HepG2 (cell line): ENCODE measurements at regions not wholly inside any gene's neighbourhood (a gene's known extent, or its start where the extent isn't known, plus 50 kb on each side); places are given as distances from the start of the nearest gene placed in this dataset.

Experiments used
- CENPT ChIP-seq: sonication (generic); formaldehyde crosslinking; IDR thresholded peaks from 2 replicates; pipeline ENCODE4 v1.8.0; 2022; ENCODE audit warnings: low read depth, mild to moderate bottlenecking, moderate library complexity, missing genetic modification reagents
- CHD4 ChIP-seq: fragments of 200-600 bp; sonication (generic); IDR thresholded peaks from 2 replicates; pipeline ENCODE4 v1.7.0; 2017; ENCODE audit warnings: mild to moderate bottlenecking, low read length, borderline replicate concordance
- DNMT1 ChIP-seq: sonication (generic); formaldehyde crosslinking; IDR thresholded peaks from 2 replicates; pipeline ENCODE4 v1.5.1; 2020; ENCODE audit warnings: mild to moderate bottlenecking, missing genetic modification reagents
- EZH2 ChIP-seq: conservative IDR thresholded peaks from 2 replicates; pipeline ENCODE4 v1.6.1; 2012; ENCODE audit warnings: mild to moderate bottlenecking, low read depth, low read length, moderate library complexity
- FOSL1 ChIP-seq: sonication (generic); formaldehyde crosslinking; IDR thresholded peaks from 2 replicates; pipeline ENCODE4 v1.9.0; 2021; ENCODE audit warnings: missing genetic modification reagents, borderline replicate concordance
- FOXP4 ChIP-seq: sonication (generic); formaldehyde crosslinking; IDR thresholded peaks from 2 replicates; pipeline ENCODE4 v1.4.0; 2020; ENCODE audit warnings: missing genetic modification reagents
- HMG20A ChIP-seq: IDR thresholded peaks from 2 replicates; pipeline ENCODE4 v1.6.1; 2016; ENCODE audit warnings: borderline replicate concordance
- HNF4G ChIP-seq, 2 experiments: sonication (generic) in 1 of 2; formaldehyde crosslinking in 1 of 2; IDR thresholded peaks; 2 replicates each; pipeline versions ENCODE4 v1.4.0 to v1.6.1; 2011 to 2020; ENCODE audit warnings: borderline replicate concordance in 2 of 2, low read depth in 2 of 2, mild to moderate bottlenecking in 2 of 2, low read length in 1 of 2, missing genetic modification reagents in 1 of 2, moderate library complexity in 1 of 2
- KLF16 ChIP-seq, 2 experiments: sonication (generic) in 1 of 2; formaldehyde crosslinking in 1 of 2; IDR thresholded peaks; 2 replicates each; pipeline versions ENCODE4 v1.6.1 to v1.8.0; 2016 to 2023; ENCODE audit warnings: missing genetic modification reagents in 2 of 2, missing compliant biosample characterization in 1 of 2
- NFKB2 ChIP-seq: sonication (generic); formaldehyde crosslinking; IDR thresholded peaks from 2 replicates; pipeline ENCODE4 v1.4.0; 2020; ENCODE audit warnings: missing genetic modification reagents, borderline replicate concordance
- PBX3 ChIP-seq: sonication (generic); formaldehyde crosslinking; IDR thresholded peaks from 2 replicates; pipeline ENCODE4 v1.8.1; 2023; ENCODE audit warnings: missing genetic modification reagents, inconsistent platforms, borderline replicate concordance
- POGK ChIP-seq: sonication (generic); formaldehyde crosslinking; conservative IDR thresholded peaks from 2 replicates; pipeline ENCODE4 v1.8.0; 2022; ENCODE audit warnings: mild to moderate bottlenecking, moderate library complexity, missing genetic modification reagents
- RARG ChIP-seq: sonication (generic); formaldehyde crosslinking; IDR thresholded peaks from 2 replicates; pipeline ENCODE4 v1.4.0; 2020; ENCODE audit warnings: low read depth, mild to moderate bottlenecking, missing genetic modification reagents
- RXRA ChIP-seq: sonication (generic); formaldehyde crosslinking; IDR thresholded peaks from 2 replicates; pipeline ENCODE4 v1.5.1; 2020; ENCODE audit warnings: missing genetic modification reagents
- SMAD3 ChIP-seq: sonication (generic); formaldehyde crosslinking; IDR thresholded peaks from 2 replicates; pipeline ENCODE4 v1.4.0; 2020; ENCODE audit warnings: missing genetic modification reagents
- TEAD3 ChIP-seq: optimal IDR thresholded peaks from 2 replicates; pipeline ENCODE3; 2016; ENCODE audit warnings: borderline replicate concordance
- THAP8 ChIP-seq: sonication (generic); formaldehyde crosslinking; IDR thresholded peaks from 2 replicates; pipeline ENCODE4 v1.5.1; 2020; ENCODE audit warnings: missing genetic modification reagents, mild to moderate bottlenecking, borderline replicate concordance
- ZBTB38 ChIP-seq: sonication (generic); formaldehyde crosslinking; IDR thresholded peaks from 2 replicates; pipeline ENCODE4 v1.5.1; 2020; ENCODE audit warnings: mild to moderate bottlenecking, missing genetic modification reagents
- ZFP36L1 ChIP-seq: sonication (generic); formaldehyde crosslinking; IDR thresholded peaks from 2 replicates; pipeline ENCODE4 v1.8.0; 2022; ENCODE audit warnings: mild to moderate bottlenecking, missing genetic modification reagents, moderate library complexity
- ZFYVE20 ChIP-seq: sonication (generic); formaldehyde crosslinking; IDR thresholded peaks from 2 replicates; pipeline ENCODE4 v1.8.0; 2023; ENCODE audit warnings: low read depth, mild to moderate bottlenecking, moderate library complexity, missing genetic modification reagents, borderline replicate concordance
- ZNF207 ChIP-seq: fragments of 450-650 bp; IDR thresholded peaks from 2 replicates; pipeline ENCODE4 v1.6.1; 2016; ENCODE audit warnings: antibody characterized with exemption, borderline replicate concordance
- ZNF484 ChIP-seq: sonication (generic); formaldehyde crosslinking; IDR thresholded peaks from 2 replicates; pipeline ENCODE4 v1.5.1; 2020; ENCODE audit warnings: mild to moderate bottlenecking, low read depth, missing genetic modification reagents, borderline replicate concordance
- ZNF614 ChIP-seq: IDR thresholded peaks from 2 replicates; pipeline ENCODE4 v1.6.1; 2018; ENCODE audit warnings: missing biosample characterization, missing genetic modification reagents, inconsistent platforms, borderline replicate concordance
- ZNF644 ChIP-seq: IDR thresholded peaks from 2 replicates; pipeline ENCODE4 v1.6.1; 2016; ENCODE audit warnings: low read depth
- ZNF878 ChIP-seq: sonication (generic); formaldehyde crosslinking; IDR thresholded peaks from 2 replicates; pipeline ENCODE4 v1.8.1; 2023; ENCODE audit warnings: mild to moderate bottlenecking, missing genetic modification reagents, moderate library complexity

- TF ChIP-seq ZNF644 (CRISPR knock-in tag) (0 out of 2 replicates have a peak, but pooled peaks have one; percentile 12), CENPT (no peak), ZFYVE20 (CRISPR knock-in tag) (no peak), THAP8 (CRISPR knock-in tag) (no peak), CHD4 (no peak), RXRA (CRISPR knock-in tag) (no peak), TEAD3 (CRISPR knock-in tag) (peak; percentile 57), PBX3 (CRISPR knock-in tag) (no peak), HMG20A (CRISPR knock-in tag) (no peak), RARG (no peak), ZNF614 (CRISPR knock-in tag) (no peak), HNF4G (IDR thresholded peaks at IDR 0.05; ENCODE audit: borderline replicate concordance, low read depth, low read length) (no peak), HNF4G (CRISPR knock-in tag; IDR thresholded peaks at IDR 0.05; ENCODE audit: borderline replicate concordance, low read depth) (no peak), FOSL1 (no peak), NFKB2 (CRISPR knock-in tag) (no peak), FOXP4 (CRISPR knock-in tag) (no peak), DNMT1 (CRISPR knock-in tag) (no peak), ZBTB38 (no peak), EZH2 (no peak), ZNF484 (no peak), POGK (CRISPR knock-in tag) (no peak), SMAD3 (CRISPR knock-in tag) (0 out of 2 replicates have a peak, but pooled peaks have one; percentile 57), ZNF878 (CRISPR knock-in tag) (no peak), ZNF207 (no peak), ZFP36L1 (CRISPR knock-in tag) (no peak), KLF16 (CRISPR knock-in tag; IDR thresholded peaks at IDR 0.05) (0 out of 4 replicates have a peak, but pooled peaks of 1 of the 2 experiments have one; percentile 8)
Observed at GRCh38 chr12:69070319-69071090, 137.5 kb upstream of the CPM start (continued).
